ENCODE measurements at regions not wholly inside any gene's neighbourhood (a gene's known extent, or its start where the extent isn't known, plus 50 kb on each side); places are given as distances from the start of the nearest gene placed in this dataset.

- TF ChIP-seq POLR2A (IDR thresholded peaks at IDR 0.05; ENCODE audit: low read length) (no peak), GATA1 (IDR thresholded peaks at IDR 0.05; ENCODE audit: low read depth, low read length) (no peak)
These were observed 411.2 kb downstream of the SOX11 start for GRCh38 chr2:6103372-6103771.
